Spleen (tissue), 11 donors: ENCODE measurements at regions not wholly inside any gene's neighbourhood (a gene's known extent, or its start where the extent isn't known, plus 50 kb on each side); places are given as distances from the start of the nearest gene placed in this dataset.
"Not testable (repeated sequence)": the region's sequence is repeated elsewhere in the genome, so short reads cannot be mapped to it uniquely, and the experiment has no call there.

ENCODE experiments used
- DNase-seq: peaks from one replicate; pipeline ENCODE4 v3.0.0-alpha.2; 2020
- H3K27ac ChIP-seq, 8 donors: fragments of 200-600 bp; sonication (generic) in 7 of 8; 1 replicate in 4 of 8; 2 replicates in 4 of 8; pipeline versions ENCODE4 v1.5.0 to v1.8.0; 2016 to 2021; ENCODE audit warnings: inconsistent platforms in 4 of 8, mild to moderate bottlenecking in 4 of 8, moderate library complexity in 1 of 8
- H3K27me3 ChIP-seq, 7 donors: fragments of 200-600 bp; sonication (generic) in 6 of 7; replicated peaks in 1 of 7; 1 replicate in 4 of 7; 2 replicates in 3 of 7; pipeline versions ENCODE4 v1.5.0 to v1.8.0; 2016 to 2021; ENCODE audit warnings: inconsistent platforms in 3 of 7, mild to moderate bottlenecking in 1 of 7
- H3K36me3 ChIP-seq, 6 donors: fragments of 200-600 bp; sonication (generic) in 5 of 6; 1 replicate in 4 of 6; 2 replicates in 2 of 6; pipeline versions ENCODE4 v1.5.0 to v1.8.0; 2016 to 2021; ENCODE audit warnings: inconsistent platforms in 2 of 6
- H3K4me1 ChIP-seq, 6 donors: fragments of 200-600 bp; sonication (generic) in 5 of 6; 1 replicate in 3 of 6; 2 replicates in 3 of 6; pipeline versions ENCODE4 v1.5.0 to v1.8.0; 2016 to 2021; ENCODE audit warnings: inconsistent platforms in 3 of 6
- H3K4me3 ChIP-seq, 8 donors: fragments of 200-600 bp; sonication (generic) in 7 of 8; 1 replicate in 4 of 8; 2 replicates in 4 of 8; pipeline versions ENCODE4 v1.5.0 to v1.8.0; 2016 to 2021; ENCODE audit warnings: inconsistent platforms in 4 of 8, mild to moderate bottlenecking in 4 of 8, moderate library complexity in 2 of 8
- H3K9me3 ChIP-seq, 8 donors: fragments of 200-600 bp; sonication (generic) in 7 of 8; 1 replicate in 4 of 8; 2 replicates in 4 of 8; pipeline versions ENCODE4 v1.5.0 to v1.8.0; 2016 to 2021; ENCODE audit warnings: inconsistent platforms in 4 of 8
- CTCF ChIP-seq, 11 experiments: fragments of 200-600 bp in 7 of 11; fragments of 450-650 bp in 4 of 11; sonication (generic) in 4 of 11; IDR thresholded peaks in 8 of 11; conservative IDR thresholded peaks in 3 of 11; 1 replicate in 7 of 11; 2 replicates in 4 of 11; pipeline versions ENCODE4 v1.4.0 to v1.8.0; 2016 to 2021; ENCODE audit warnings: antibody characterized with exemption in 11 of 11, inconsistent platforms in 4 of 11, mild to moderate bottlenecking in 1 of 11
- POLR2A ChIP-seq, 3 donors: fragments of 450-650 bp; IDR thresholded peaks; one replicate each; pipeline ENCODE4 v1.5.1; 2017; ENCODE audit warnings: antibody characterized with exemption in 3 of 3, mild to moderate bottlenecking in 1 of 3
- POLR2AphosphoS5 ChIP-seq, 3 donors: sonication (generic); formaldehyde crosslinking; IDR thresholded peaks; one replicate each; pipeline ENCODE4 v1.5.1; 2017; ENCODE audit warnings: antibody characterized with exemption in 3 of 3
- WGBS, 5 donors: extraction: QIAGEN DNeasy Blood & Tissue Kit in 3 of 5; methylation state at CpG; one replicate each; pipeline versions ENCODE4 v1.1.5 to v1.1.7; 2013 to 2018; 5-methylcytosine and 5-hydroxymethylcytosine counted together
- intact Hi-C: fragments of 100-400 bp; cut with DNase I; formaldehyde crosslinking; loops from one replicate; pipeline ENCODE4 v1.15.0; 2023; ENCODE audit warnings: low total_unique reads
- donor health status: healthy with polysubstance abuse.
- donor health status: DM: no; HTN: no; CAD: no; lungs with moderate emphysema.
- donor health status: DM: no; HTN: no; CAD: no.
- donor health status: Bipolar disorder and iron deficiency.
- donor health status: healthy.
- donor health status: DM: no; HTN: no; CAD: no.
- donor health status: DM: yes; HTN: yes; CAD: no.

GRCh38 chr2:7384773-7385349 is 467.6 kb downstream of the RNF144A start:
- no peaks in the 10 kb centered on the region for H3K9me3 ChIP-seq
- DNase-seq: no peak
- no peak overlapping the region for H3K27ac ChIP-seq
- intact Hi-C loops: no loop called here
- 80 to 85% (median 82%) methylated on average over 11 of the region's 11 CpGs for WGBS, 5 donors
- no peaks in the 10 kb centered on the region for H3K4me1 ChIP-seq
- no peak overlapping the region for H3K4me3 ChIP-seq
- no peaks in the 10 kb centered on the region for H3K36me3 ChIP-seq
- no peaks in the 10 kb centered on the region for H3K27me3 ChIP-seq
- TF ChIP-seq POLR2AphosphoS5 (IDR thresholded peaks at IDR 0.05) (no peak), POLR2A (IDR thresholded peaks at IDR 0.05) (no peak), CTCF (IDR thresholded peaks at IDR 0.05 in 8 of 11, conservative IDR thresholded peaks at IDR 0.05 in 3 of 11) (no peak)

GRCh38 chr2:7390311-7390710 is 473.1 kb downstream of the RNF144A start:
- 82 to 93% (median 88%) methylated on average over 4 of the region's 4 CpGs for WGBS, 5 donors

GRCh38 chr2:7392076-7392787 is 475.0 kb downstream of the RNF144A start:
- WGBS, 5 donors: 83 to 93% (median 89%) methylated on average over 11 of the region's 11 CpGs
- TF ChIP-seq CTCF (IDR thresholded peaks at IDR 0.05 in 8 of 11, conservative IDR thresholded peaks at IDR 0.05 in 3 of 11) (no peak), POLR2AphosphoS5 (IDR thresholded peaks at IDR 0.05) (no peak)

More at GRCh38 chr2:7390311-7390710, 473.1 kb downstream of the RNF144A start:
- DNase-seq, intact Hi-C loops, H3K27me3 ChIP-seq, H3K4me3 ChIP-seq, H3K36me3 ChIP-seq, H3K9me3 ChIP-seq, H3K27ac ChIP-seq, H3K4me1 ChIP-seq: not testable (repeated sequence)

GRCh38 chr2:7394195-7394594 is 477.0 kb downstream of the RNF144A start:
- Histone ChIP-seq H3K4me1 (no peaks in the 10 kb centered on the region), H3K9me3 (no peaks in the 10 kb centered on the region), H3K27ac (no peak overlapping the region), H3K4me3 (no peak overlapping the region), H3K27me3 (no peaks in the 10 kb centered on the region), H3K36me3 (no peaks in the 10 kb centered on the region)
- intact Hi-C loops: no loop called here
- TF ChIP-seq POLR2A (IDR thresholded peaks at IDR 0.05): no peak
- TF ChIP-seq CTCF (IDR thresholded peaks at IDR 0.05 in 8 of 11, conservative IDR thresholded peaks at IDR 0.05 in 3 of 11): no peak
- no peak for TF ChIP-seq POLR2AphosphoS5 (IDR thresholded peaks at IDR 0.05)
- WGBS, 5 donors: 87 to 99% (median 90%) methylated on average over 3 of the region's 3 CpGs
- no peak for DNase-seq

More at GRCh38 chr2:7392076-7392787, 475.0 kb downstream of the RNF144A start:
- H3K27ac ChIP-seq: no peak overlapping the region
- H3K27me3 ChIP-seq: no peaks in the 10 kb centered on the region
- H3K9me3 ChIP-seq: no peaks in the 10 kb centered on the region
- no peaks in the 10 kb centered on the region for H3K36me3 ChIP-seq
- intact Hi-C loops: no loop called here
- H3K4me1 ChIP-seq: no peaks in the 10 kb centered on the region
- no peak for DNase-seq
- H3K4me3 ChIP-seq: no peak overlapping the region
